CD4-positive, alpha-beta memory T cell (primary cell): ENCODE measurements at regions not wholly inside any gene's neighbourhood (a gene's known extent, or its start where the extent isn't known, plus 50 kb on each side); places are given as distances from the start of the nearest gene placed in this dataset.

Experiments used
- CTCF ChIA-PET: fragments of 350-600 bp; sonication (Branson Sonifier 250); formaldehyde crosslinking; loops from one replicate; lab custom pipeline; 2021; ENCODE audit warnings: inconsistent platforms; ENCODE audit not compliant: partially characterized antibody; lab: Charles Lee
- POLR2A ChIA-PET: fragments of 350-600 bp; sonication (Branson Sonifier 250); formaldehyde crosslinking; loops from one replicate; lab custom pipeline; 2021; ENCODE audit not compliant: partially characterized antibody; lab: Charles Lee
- DNase-seq, 5 donors: peaks; one replicate each; pipeline versions ENCODE4 v3.0.0 to v3.0.0-alpha.2; 2020 to 2022; ENCODE audit warnings: mixed read lengths in 1 of 5
- H3K27ac ChIP-seq: one replicate; pipeline ENCODE4 v1.7.0; 2013; ENCODE audit warnings: low read depth, low read length
- H3K27me3 ChIP-seq: 2 replicates; pipeline ENCODE4 v1.7.0; 2013; ENCODE audit warnings: mild to moderate bottlenecking, low read length, moderate library complexity; ENCODE audit not compliant: insufficient read depth
- H3K36me3 ChIP-seq: 2 replicates; pipeline ENCODE4 v1.7.0; 2013; ENCODE audit warnings: mild to moderate bottlenecking, low read length, moderate library complexity; ENCODE audit not compliant: insufficient read depth
- H3K4me1 ChIP-seq: 2 replicates; pipeline ENCODE4 v1.7.0; 2013; ENCODE audit warnings: mild to moderate bottlenecking, low read length, moderate library complexity; ENCODE audit not compliant: insufficient read depth
- H3K4me3 ChIP-seq, 2 donors: one replicate each; pipeline ENCODE4 v1.7.0; 2013; ENCODE audit warnings: low read length in 2 of 2, mild to moderate bottlenecking in 1 of 2
- H3K9me3 ChIP-seq, 2 donors: one replicate each; pipeline ENCODE4 v1.7.0; 2013; ENCODE audit warnings: low read length in 2 of 2, control low read depth in 1 of 2; ENCODE audit not compliant: control insufficient read depth in 1 of 2
- H3K27ac Mint-ChIP-seq, 7 donors: one replicate each; pipeline ENCODE4 v1.8.0; 2020 to 2021; ENCODE audit warnings: mixed read lengths in 7 of 7, mild to moderate bottlenecking in 6 of 7, inconsistent platforms in 3 of 7, moderate library complexity in 3 of 7
- H3K27me3 Mint-ChIP-seq, 2 donors: one replicate each; pipeline ENCODE4 v1.8.0; 2020 to 2021; ENCODE audit warnings: mixed read lengths in 2 of 2
- H3K36me3 Mint-ChIP-seq, 2 donors: one replicate each; pipeline ENCODE4 v1.8.0; 2020 to 2021; ENCODE audit warnings: mixed read lengths in 2 of 2, inconsistent platforms in 1 of 2, mild to moderate bottlenecking in 1 of 2
- H3K4me1 Mint-ChIP-seq, 4 donors: one replicate each; pipeline ENCODE4 v1.8.0; 2020 to 2021; ENCODE audit warnings: mixed read lengths in 4 of 4, mild to moderate bottlenecking in 1 of 4
- H3K4me3 Mint-ChIP-seq, 8 donors: one replicate each; pipeline ENCODE4 v1.8.0; 2020 to 2021; ENCODE audit warnings: mixed read lengths in 8 of 8, mild to moderate bottlenecking in 7 of 8, moderate library complexity in 6 of 8, inconsistent platforms in 3 of 8
- H3K9me3 Mint-ChIP-seq, 8 donors: one replicate each; pipeline ENCODE4 v1.8.0; 2020 to 2021; ENCODE audit warnings: mixed read lengths in 8 of 8, mild to moderate bottlenecking in 5 of 8, inconsistent platforms in 3 of 8, moderate library complexity in 1 of 8
- intact Hi-C: fragments of 100-400 bp; cut with micrococcal nuclease; formaldehyde crosslinking; loops from one replicate; pipeline ENCODE4 v1.15.1; 2023

DNA sequence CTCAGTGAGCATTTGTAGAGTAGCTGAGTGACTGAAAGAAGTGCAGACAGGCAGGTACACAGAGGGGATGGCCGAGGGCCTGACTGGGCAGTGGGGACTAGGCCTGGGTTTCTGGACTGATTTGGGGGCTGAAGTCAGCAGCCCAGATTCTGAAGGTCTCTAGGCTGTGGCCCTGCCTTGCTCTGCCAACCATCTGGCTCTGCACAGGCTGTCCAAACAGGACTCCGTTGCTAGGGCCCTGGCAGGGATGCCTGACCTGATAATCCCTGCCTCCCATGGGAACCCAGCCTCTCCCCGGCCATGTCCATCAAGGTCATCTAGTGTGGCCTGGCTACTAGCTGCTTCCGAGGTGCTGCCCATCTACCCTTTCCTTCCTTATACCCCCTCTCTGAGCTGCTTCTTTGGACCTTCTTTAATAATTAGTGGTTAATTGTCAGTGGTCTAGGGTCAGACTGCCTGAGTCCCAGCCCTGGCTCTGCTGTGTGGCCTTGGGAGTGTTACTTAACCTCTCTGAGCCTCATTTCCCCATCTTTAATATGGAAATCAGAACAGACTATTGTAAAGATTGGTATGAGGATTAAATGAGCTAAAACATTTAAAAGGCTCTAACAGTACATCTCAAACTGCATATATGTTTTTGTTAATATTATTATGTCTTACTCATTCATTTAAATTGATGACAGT, 137.9 kb downstream of the VEGFA start:
- H3K4me1 ChIP-seq = no peaks in the 10 kb centered on the region
- no peaks in the 10 kb centered on the region for H3K27me3 ChIP-seq
- no peaks in the 10 kb centered on the region for H3K4me1 Mint-ChIP-seq
- DNase-seq = no peak
- CTCF ChIA-PET = interaction anchor here (1.0 kb wide), 1 partner anchor 10 kb away, joined by 4 read pairs; no protein-coding TSS in a partner anchor
- no peak overlapping the region for H3K27ac Mint-ChIP-seq
- H3K4me3 Mint-ChIP-seq = no peak overlapping the region
- no peaks in the 10 kb centered on the region for H3K36me3 Mint-ChIP-seq
- no peaks in the 10 kb centered on the region for H3K9me3 Mint-ChIP-seq
- H3K27me3 Mint-ChIP-seq = peaks cover 0 to 10% of the 10 kb centered on the region in 2 donors
- POLR2A ChIA-PET = no interaction called here
- no peaks in the 10 kb centered on the region for H3K9me3 ChIP-seq
- H3K36me3 ChIP-seq = no peaks in the 10 kb centered on the region
- no peak overlapping the region for H3K27ac ChIP-seq
- no peak overlapping the region for H3K4me3 ChIP-seq
- intact Hi-C loops = no loop called here

DNA sequence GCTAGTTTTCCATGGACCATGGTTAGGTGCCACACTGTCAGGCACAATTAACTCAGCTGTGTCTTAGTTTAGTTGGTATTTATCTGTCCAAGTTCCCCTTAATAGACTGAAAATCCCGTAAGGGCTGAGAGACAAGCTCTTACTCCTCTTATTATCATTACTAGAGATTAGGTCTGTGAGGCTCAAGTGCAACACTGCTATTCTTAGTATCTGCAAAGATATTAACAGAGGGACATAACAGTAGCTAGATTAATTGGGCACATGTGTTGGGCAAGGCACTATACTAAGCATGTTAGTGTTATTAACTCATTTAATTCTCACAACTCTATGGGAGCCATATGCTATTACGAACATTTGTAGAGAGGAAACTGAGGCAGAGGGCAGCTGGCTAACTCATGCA, 137.3 kb downstream of the VEGFA start:
- Histone ChIP-seq H3K4me1 (no peaks in the 10 kb centered on the region), H3K27me3 (no peaks in the 10 kb centered on the region), H3K27ac (no peak overlapping the region), H3K4me3 (no peak overlapping the region), H3K9me3 (no peaks in the 10 kb centered on the region), H3K36me3 (no peaks in the 10 kb centered on the region)
- POLR2A ChIA-PET = no interaction called here
- intact Hi-C loops = no loop called here
- DNase-seq = no peak
- Mint-ChIP-seq H3K9me3 (no peaks in the 10 kb centered on the region), H3K27me3 (peaks cover 0 to 10% of the 10 kb centered on the region in 2 donors), H3K4me3 (no peak overlapping the region), H3K4me1 (no peaks in the 10 kb centered on the region), H3K36me3 (no peaks in the 10 kb centered on the region), H3K27ac (no peak overlapping the region)
- CTCF ChIA-PET = no interaction called here

DNA sequence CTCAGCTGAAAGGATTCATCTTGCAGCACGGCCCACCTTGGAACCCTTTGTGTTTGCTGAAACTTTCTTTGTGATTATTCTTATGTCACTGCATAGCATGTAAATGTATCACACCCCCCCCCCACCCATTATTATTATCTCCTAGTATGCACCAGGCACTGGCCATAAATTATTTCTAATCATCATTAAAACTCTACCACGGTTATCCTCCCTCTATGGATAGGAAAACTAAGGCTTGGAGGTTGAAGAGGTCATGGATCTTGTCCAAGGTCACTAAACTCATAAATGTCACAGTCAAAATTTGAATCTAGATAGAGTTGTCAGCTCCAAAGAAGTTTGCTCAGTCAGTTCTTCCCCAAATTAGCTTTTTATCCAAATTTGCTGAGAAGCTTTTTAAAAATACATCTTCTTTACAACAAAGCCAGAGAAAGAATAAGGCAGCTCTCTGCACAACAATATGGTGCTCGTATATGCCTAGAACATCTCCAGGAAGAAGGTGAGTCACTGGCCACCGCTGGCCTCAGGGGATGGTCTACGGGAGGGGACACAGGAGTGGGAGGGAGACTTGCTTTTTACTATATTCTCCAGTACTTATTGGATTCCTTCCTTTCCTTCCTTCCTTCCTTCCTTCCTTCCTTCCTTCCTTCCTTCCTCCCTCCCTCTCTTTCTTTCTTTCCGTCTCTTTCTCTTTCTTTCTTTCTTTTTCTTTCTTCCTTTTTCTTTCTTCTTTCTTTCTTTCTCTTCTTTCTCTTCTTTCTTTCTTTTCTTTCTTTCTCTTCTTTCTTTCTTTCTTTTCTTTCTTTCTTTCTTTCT, 134.5 kb downstream of the VEGFA start:
- Histone ChIP-seq H3K27ac (no peak overlapping the region), H3K36me3 (no peaks in the 10 kb centered on the region), H3K4me1 (no peaks in the 10 kb centered on the region), H3K4me3 (no peak overlapping the region), H3K27me3 (no peaks in the 10 kb centered on the region), H3K9me3 (no peaks in the 10 kb centered on the region)
- CTCF ChIA-PET = no interaction called here
- Mint-ChIP-seq H3K36me3 (no peaks in the 10 kb centered on the region), H3K4me1 (no peaks in the 10 kb centered on the region), H3K4me3 (no peak overlapping the region), H3K27ac (no peak overlapping the region), H3K27me3 (peaks cover 0 to 10% of the 10 kb centered on the region in 2 donors), H3K9me3 (no peaks in the 10 kb centered on the region)
- DNase-seq = no peak
- POLR2A ChIA-PET = no interaction called here
- intact Hi-C loops = no loop called here

DNA sequence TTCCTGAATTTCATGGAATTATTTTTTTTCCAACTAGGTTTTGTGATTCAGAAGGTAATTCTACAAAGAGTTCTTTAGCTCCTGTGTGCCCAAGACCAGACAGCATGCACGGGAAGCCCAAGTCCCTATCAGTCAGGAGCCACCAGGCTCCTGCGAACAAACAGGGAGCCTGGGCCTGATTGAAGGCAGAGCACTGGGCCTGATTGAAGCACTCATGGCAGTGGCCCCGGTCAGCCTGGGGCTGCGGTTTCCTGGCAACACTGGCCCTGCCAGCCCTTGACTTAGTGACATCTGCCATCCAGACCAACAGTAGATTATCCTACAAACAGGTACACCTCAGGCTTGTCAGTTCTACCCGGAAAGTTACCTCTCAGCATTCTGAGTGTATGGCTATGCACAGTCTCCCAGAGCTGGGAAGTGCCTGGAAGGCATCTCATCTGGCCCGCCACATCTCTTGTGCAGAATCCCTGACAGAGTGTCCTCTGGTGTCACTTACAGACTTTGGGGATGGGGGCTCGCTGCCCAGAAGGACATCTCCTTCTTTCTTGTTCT, 133.8 kb downstream of the VEGFA start:
- Mint-ChIP-seq H3K9me3 (no peaks in the 10 kb centered on the region), H3K36me3 (no peaks in the 10 kb centered on the region), H3K4me1 (no peaks in the 10 kb centered on the region), H3K27me3 (peaks cover 0 to 10% of the 10 kb centered on the region in 2 donors), H3K4me3 (no peak overlapping the region), H3K27ac (no peak overlapping the region)
- CTCF ChIA-PET = no interaction called here
- POLR2A ChIA-PET = no interaction called here
- Histone ChIP-seq H3K36me3 (no peaks in the 10 kb centered on the region), H3K4me1 (no peaks in the 10 kb centered on the region), H3K9me3 (no peaks in the 10 kb centered on the region), H3K27me3 (no peaks in the 10 kb centered on the region), H3K27ac (no peak overlapping the region), H3K4me3 (no peak overlapping the region)
- no peak for DNase-seq
- intact Hi-C loops = no loop called here

DNA sequence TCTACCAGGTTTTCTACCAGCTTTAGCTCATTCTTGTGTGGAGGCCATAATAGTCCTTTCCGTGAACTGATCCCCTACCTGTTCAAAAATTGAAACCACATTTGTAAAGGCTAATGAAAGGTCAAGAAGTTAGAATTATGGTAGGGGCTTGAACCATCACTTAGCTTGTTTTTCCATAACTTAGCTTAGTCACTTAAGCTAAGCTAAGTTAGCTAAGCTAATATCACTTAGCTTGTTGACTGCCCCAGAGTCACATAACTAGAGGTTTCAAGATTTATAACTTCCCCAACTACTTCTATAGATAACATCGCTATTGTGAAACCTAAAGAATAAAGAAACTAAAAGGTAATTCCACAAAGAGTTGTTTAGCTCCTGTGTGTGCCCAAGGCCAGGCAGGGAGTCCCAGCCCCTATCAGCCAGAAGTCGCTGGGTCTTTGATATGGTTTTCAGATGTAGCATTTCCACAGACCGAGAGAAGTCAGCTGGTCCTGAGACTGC, 131.8 kb downstream of the VEGFA start:
- DNase-seq = no peak
- Histone ChIP-seq H3K27me3 (no peaks in the 10 kb centered on the region), H3K4me3 (no peak overlapping the region), H3K36me3 (no peaks in the 10 kb centered on the region), H3K4me1 (no peaks in the 10 kb centered on the region), H3K9me3 (no peaks in the 10 kb centered on the region), H3K27ac (no peak overlapping the region)
- ChIA-PET POLR2A (no interaction called here), CTCF (no interaction called here)
- Mint-ChIP-seq H3K27ac (peak overlapping the region in 1 of 7 donors; percentile 6), H3K4me1 (no peaks in the 10 kb centered on the region), H3K36me3 (no peaks in the 10 kb centered on the region), H3K27me3 (peaks cover 2 to 7% of the 10 kb centered on the region in 2 donors), H3K4me3 (no peak overlapping the region), H3K9me3 (peaks cover 0 to 5% (median 0%) of the 10 kb centered on the region in 8 donors)
- intact Hi-C loops = no loop called here

DNA sequence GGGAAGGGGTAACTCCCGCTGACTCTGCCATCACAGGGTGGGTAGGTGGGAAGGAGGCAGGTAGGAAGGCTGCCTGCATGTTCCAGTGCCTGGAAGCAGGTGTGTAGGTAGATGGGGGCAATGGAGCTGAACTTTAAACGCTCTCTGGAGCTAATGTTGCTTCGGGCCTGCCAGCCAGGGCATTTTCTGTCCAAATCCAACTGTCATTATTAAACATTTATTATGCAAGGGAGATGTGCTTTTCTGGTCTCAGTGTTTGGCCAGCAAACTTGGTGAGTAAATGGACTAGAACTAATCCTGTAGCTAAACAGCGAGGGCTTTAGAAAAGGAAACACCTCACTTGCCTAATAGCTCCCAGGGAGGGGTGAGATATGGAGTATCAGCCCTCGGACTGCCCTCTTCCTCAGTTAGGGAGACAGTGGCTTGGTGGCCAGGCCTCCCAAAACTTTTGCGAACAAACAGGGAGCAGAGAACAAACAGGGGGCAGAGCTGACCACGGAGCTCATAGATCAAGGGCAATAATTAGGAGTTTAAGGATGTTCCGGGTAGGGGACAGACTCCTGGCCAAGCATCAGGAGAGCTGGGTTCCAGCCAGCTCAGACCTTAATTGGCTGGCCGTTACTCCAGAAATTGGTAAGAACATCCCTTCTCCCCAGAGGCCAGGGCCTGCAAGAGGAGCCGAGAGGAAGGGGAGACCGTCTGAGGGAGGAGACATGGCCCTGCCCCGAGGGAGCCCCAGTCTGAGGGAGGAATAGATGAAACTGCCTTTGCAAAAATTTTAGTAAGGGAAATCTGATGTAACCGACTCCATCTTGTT, 131.1 kb downstream of the VEGFA start:
- Histone ChIP-seq H3K36me3 (no peaks in the 10 kb centered on the region), H3K27me3 (no peaks in the 10 kb centered on the region), H3K27ac (no peak overlapping the region), H3K9me3 (no peaks in the 10 kb centered on the region), H3K4me1 (no peaks in the 10 kb centered on the region), H3K4me3 (no peak overlapping the region)
- Mint-ChIP-seq H3K4me1 (no peaks in the 10 kb centered on the region), H3K27ac (no peak overlapping the region), H3K4me3 (no peak overlapping the region), H3K36me3 (no peaks in the 10 kb centered on the region), H3K9me3 (peaks cover 0 to 5% (median 0%) of the 10 kb centered on the region in 8 donors), H3K27me3 (peaks cover 3 to 5% of the 10 kb centered on the region in 2 donors)
- no peak for DNase-seq
- ChIA-PET POLR2A (no interaction called here), CTCF (no interaction called here)
- intact Hi-C loops = no loop called here

DNA sequence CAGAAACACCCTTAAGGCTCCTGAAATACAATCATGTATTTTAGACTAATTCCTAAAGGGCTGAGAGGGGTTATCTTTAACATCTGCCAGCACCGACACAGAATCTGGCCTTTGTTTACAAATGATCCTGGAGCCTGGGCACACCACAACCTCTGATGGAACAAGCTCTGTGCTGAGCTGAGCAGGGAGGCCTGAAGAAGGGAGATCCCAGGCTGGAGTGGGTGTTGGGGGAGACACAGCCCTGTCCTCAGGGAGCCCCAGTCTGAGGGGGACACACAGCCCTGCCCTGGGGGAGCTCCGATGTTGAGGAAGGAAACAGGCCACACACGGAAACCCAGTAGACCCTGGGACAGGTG, 130.5 kb downstream of the VEGFA start:
- H3K27me3 Mint-ChIP-seq = peaks cover 6% of the 10 kb centered on the region in 2 donors
- Histone ChIP-seq H3K4me1 (no peaks in the 10 kb centered on the region), H3K9me3 (no peaks in the 10 kb centered on the region), H3K36me3 (no peaks in the 10 kb centered on the region), H3K27me3 (no peaks in the 10 kb centered on the region), H3K4me3 (no peak overlapping the region), H3K27ac (no peak overlapping the region)
- no peak overlapping the region for H3K4me3 Mint-ChIP-seq
- DNase-seq = no peak
- H3K4me1 Mint-ChIP-seq = no peaks in the 10 kb centered on the region
- peaks cover 0 to 5% (median 0%) of the 10 kb centered on the region in 8 donors for H3K9me3 Mint-ChIP-seq
- H3K36me3 Mint-ChIP-seq = no peaks in the 10 kb centered on the region
- H3K27ac Mint-ChIP-seq = no peak overlapping the region
- intact Hi-C loops = no loop called here
- ChIA-PET POLR2A (no interaction called here), CTCF (no interaction called here)
